Kidney (tissue), 13 donors: ENCODE measurements at regions not wholly inside any gene's neighbourhood (a gene's known extent, or its start where the extent isn't known, plus 50 kb on each side); places are given as distances from the start of the nearest gene placed in this dataset.

Source experiments
- DNase-seq, 5 donors: peaks; one replicate each; pipeline ENCODE4 v3.0.0-alpha.2; 2013 to 2020
- FAIRE-seq: peaks from 2 replicates; lab custom pipeline; 2012; peaks lifted over from hg19 to GRCh38; lab: Jason Lieb, UNC
- H3K27ac ChIP-seq, 2 donors: one replicate each; pipeline ENCODE4 v1.7.0; 2013; ENCODE audit warnings: low read depth in 2 of 2, low read length in 2 of 2, inconsistent platforms in 1 of 2
- H3K27me3 ChIP-seq: one replicate; pipeline ENCODE4 v1.7.1; 2013; ENCODE audit warnings: low read length, inconsistent platforms; ENCODE audit not compliant: control insufficient read depth, insufficient read depth
- H3K36me3 ChIP-seq, 3 donors: one replicate each; pipeline versions ENCODE4 v1.7.0 to v1.7.1; 2013; ENCODE audit warnings: low read length in 3 of 3, control low read depth in 1 of 3, inconsistent platforms in 1 of 3; ENCODE audit not compliant: insufficient read depth in 3 of 3, control insufficient read depth in 2 of 3
- H3K4me1 ChIP-seq, 3 donors: one replicate each; pipeline versions ENCODE4 v1.7.0 to v1.7.1; 2013; ENCODE audit warnings: low read length in 3 of 3, inconsistent platforms in 1 of 3, low read depth in 1 of 3; ENCODE audit not compliant: control insufficient read depth in 2 of 3, insufficient read depth in 2 of 3
- H3K4me3 ChIP-seq, 3 donors: one replicate each; pipeline versions ENCODE4 v1.7.0 to v1.8.1; 2013; ENCODE audit warnings: low read length in 3 of 3, control low read depth in 1 of 3, inconsistent platforms in 1 of 3
- H3K9ac ChIP-seq, 3 donors: one replicate each; pipeline versions ENCODE4 v1.7.0 to v1.7.1; 2013; ENCODE audit warnings: low read length in 3 of 3, control low read depth in 1 of 3, inconsistent platforms in 1 of 3
- H3K9me3 ChIP-seq, 3 donors: one replicate each; pipeline versions ENCODE4 v1.7.0 to v1.7.1; 2013; ENCODE audit warnings: low read length in 3 of 3, control low read depth in 1 of 3, inconsistent platforms in 1 of 3; ENCODE audit not compliant: control insufficient read depth in 2 of 3, insufficient read depth in 1 of 3
- CTCF ChIP-seq: IDR thresholded peaks from 3 replicates; pipeline ENCODE4 v1.5.1; 2012; ENCODE audit warnings: mild to moderate bottlenecking, moderate library complexity, borderline replicate concordance; ENCODE audit not compliant: insufficient read depth; ENCODE audit errors: extremely low read depth
- intact Hi-C: fragments of 100-400 bp; cut with DNase I; formaldehyde crosslinking; loops from one replicate; pipeline ENCODE4 v1.11.1; 2022
- donor health status: control.
- donor health status: control.
- donor health status: control.
- donor health status: control.
- donor health status: control.
- donor health status: DM: yes; HTN: yes; CAD: no.
- donor health status: Normal renal cell carcinoma (clear cell type).

DNA sequence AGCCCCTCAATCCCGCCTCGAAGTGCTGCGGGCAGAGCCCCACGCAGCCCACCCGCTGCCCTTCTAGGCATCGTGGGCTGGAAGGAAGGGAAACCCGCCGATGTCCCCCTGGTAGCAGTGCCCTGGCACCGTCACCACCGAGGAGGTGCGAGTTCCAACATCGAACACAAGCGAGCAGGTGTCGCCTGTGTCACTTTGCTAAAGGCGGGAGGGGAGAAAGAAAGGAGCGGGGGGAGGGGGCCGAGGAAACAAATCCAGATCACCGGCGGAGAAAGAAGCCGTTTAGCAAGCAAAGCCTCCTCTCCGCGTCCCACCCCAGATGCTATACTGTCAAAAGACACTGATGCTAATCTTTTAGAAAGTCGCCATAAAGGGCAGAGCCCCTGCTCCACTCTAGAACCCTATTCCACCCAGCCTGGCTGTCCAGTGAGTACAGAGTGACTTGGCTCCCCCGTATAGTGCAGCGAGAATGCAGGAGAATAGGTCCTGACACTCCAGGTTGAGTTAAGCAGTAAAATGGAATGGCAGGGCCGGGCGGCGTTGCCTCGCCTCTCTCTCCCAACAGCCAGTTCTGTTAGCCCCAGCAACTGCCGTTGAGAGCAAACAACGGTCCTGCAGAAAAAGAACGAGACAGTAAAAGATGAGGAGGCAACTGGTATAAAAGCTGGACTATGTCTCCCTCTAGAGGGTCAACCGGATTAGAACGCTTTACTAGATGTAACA is 67.9 kb upstream of the USP15 start:
- DNase-seq (peak in 4 of 5 donors; percentile 63 to 93 (median 85)), FAIRE-seq (peak; percentile 45)
- TF ChIP-seq CTCF, result peak; percentile 60
- Histone ChIP-seq H3K36me3 (no peaks in the 10 kb centered on the region), H3K27me3 (peaks cover 25% of the 10 kb centered on the region), H3K4me1 (peaks cover 0 to 15% (median 14%) of the 10 kb centered on the region in 3 donors), H3K4me3 (peak overlapping the region in 2 of 3 donors; percentile 33 to 55), H3K9me3 (no peaks in the 10 kb centered on the region), H3K27ac (no peak overlapping the region), H3K9ac (no peak overlapping the region)
- intact Hi-C loops, result no loop called here

- H3K27ac ChIP-seq, result no peak overlapping the region
- peaks cover 25% of the 10 kb centered on the region for H3K27me3 ChIP-seq
- H3K4me1 ChIP-seq, result peaks cover 0 to 15% (median 14%) of the 10 kb centered on the region in 3 donors
- FAIRE-seq (no peak), DNase-seq (no peak)
- intact Hi-C loops, result no loop called here
- no peaks in the 10 kb centered on the region for H3K36me3 ChIP-seq
- no peaks in the 10 kb centered on the region for H3K9me3 ChIP-seq
- no peak for TF ChIP-seq CTCF
- H3K9ac ChIP-seq, result no peak overlapping the region
- peak overlapping the region in 1 of 3 donors; percentile 55 for H3K4me3 ChIP-seq
Observed at GRCh38 chr12:62192903-62193250, 67.3 kb upstream of the USP15 start.

GRCh38 chr12:62194031-62194430 is 66.2 kb upstream of the USP15 start:
- no peak overlapping the region for H3K9ac ChIP-seq

More at GRCh38 chr12:62194031-62194430, 66.2 kb upstream of the USP15 start:
- no peak overlapping the region for H3K27ac ChIP-seq
- FAIRE-seq, result no peak
- H3K4me3 ChIP-seq, result no peak overlapping the region
- TF ChIP-seq CTCF, result no peak
- peaks cover 0 to 15% (median 14%) of the 10 kb centered on the region in 3 donors for H3K4me1 ChIP-seq
- no peaks in the 10 kb centered on the region for H3K9me3 ChIP-seq
- no peaks in the 10 kb centered on the region for H3K36me3 ChIP-seq
- no peak for DNase-seq
- intact Hi-C loops, result no loop called here
- H3K27me3 ChIP-seq, result peaks cover 25% of the 10 kb centered on the region
